ENCODE measurements at regions not wholly inside any gene's neighbourhood (a gene's known extent, or its start where the extent isn't known, plus 50 kb on each side); places are given as distances from the start of the nearest gene placed in this dataset.
A peak's percentile ranks its signal among the peaks of the same experiment; 100 is the strongest.
"Not testable (repeated sequence)": the region's sequence is repeated elsewhere in the genome, so short reads cannot be mapped to it uniquely, and the experiment has no call there.

GRCh38 chr10:80025281-80025680, 53.2 kb upstream of the TMEM254 start:
- no peak for DNase-seq

- not testable (repeated sequence) for DNase-seq
These were observed 56.0 kb upstream of the TMEM254 start for GRCh38 chr10:80022408-80023001.

- DNase-seq: not testable (repeated sequence)
These were observed 60.0 kb upstream of the TMEM254 start for GRCh38 chr10:80018406-80018984.

- not testable (repeated sequence) for DNase-seq
These were observed 61.3 kb upstream of the TMEM254 start for GRCh38 chr10:80017186-80017585.

- DNase-seq: no peak
These were observed 62.3 kb upstream of the TMEM254 start for GRCh38 chr10:80015911-80016830.

GRCh38 chr10:80013139-80013538, 64.2 kb upstream of the SFTPD start:
- peak in 2 of 3 donors; percentile 42 to 49 for DNase-seq

GRCh38 chr10:80011144-80011543, 62.2 kb upstream of the SFTPD start:
- DNase-seq: not testable (repeated sequence)

- DNase-seq: no peak
These were observed 51.6 kb upstream of the SFTPD start for GRCh38 chr10:80000541-80000940.
